ENCODE measurements at regions not wholly inside any gene's neighbourhood (a gene's known extent, or its start where the extent isn't known, plus 50 kb on each side); places are given as distances from the start of the nearest gene placed in this dataset.
A peak's percentile ranks its signal among the peaks of the same experiment; 100 is the strongest.

DNA sequence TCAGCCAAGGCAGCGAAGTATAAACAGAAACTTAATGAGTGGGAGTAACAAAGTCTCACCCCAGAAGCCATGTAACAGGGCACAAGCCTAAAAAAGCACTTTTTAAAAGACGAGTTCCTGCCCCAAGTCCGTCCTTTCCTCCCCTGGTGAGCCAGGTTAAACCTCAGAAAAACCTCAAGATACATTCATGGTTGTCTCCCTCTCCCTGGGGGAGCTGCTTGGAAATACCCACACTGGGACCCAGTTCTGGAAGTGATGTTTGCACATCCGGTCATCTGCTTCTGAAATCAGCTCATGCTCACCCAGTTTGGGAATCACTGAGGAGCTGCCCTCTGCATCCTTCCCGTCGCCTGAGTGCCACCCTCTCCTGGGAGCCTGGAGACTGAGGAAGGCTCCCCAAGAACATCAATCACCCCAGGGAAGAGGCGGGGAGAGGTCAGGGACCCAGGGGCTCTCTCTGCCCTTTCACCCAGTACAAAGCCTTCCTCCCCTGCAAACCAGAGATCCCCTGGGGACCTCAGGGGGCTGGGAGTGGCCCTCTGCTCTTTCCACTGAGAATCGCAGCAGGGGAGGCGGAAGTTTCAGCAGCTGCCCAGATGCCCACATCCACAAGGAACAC lies 150.6 kb upstream of the AGAP1 start:
- no peak overlapping the region for H3K4me3 ChIP-seq (ENCODE audit: low read depth, low read length)
- TF ChIP-seq, protein P1, sequence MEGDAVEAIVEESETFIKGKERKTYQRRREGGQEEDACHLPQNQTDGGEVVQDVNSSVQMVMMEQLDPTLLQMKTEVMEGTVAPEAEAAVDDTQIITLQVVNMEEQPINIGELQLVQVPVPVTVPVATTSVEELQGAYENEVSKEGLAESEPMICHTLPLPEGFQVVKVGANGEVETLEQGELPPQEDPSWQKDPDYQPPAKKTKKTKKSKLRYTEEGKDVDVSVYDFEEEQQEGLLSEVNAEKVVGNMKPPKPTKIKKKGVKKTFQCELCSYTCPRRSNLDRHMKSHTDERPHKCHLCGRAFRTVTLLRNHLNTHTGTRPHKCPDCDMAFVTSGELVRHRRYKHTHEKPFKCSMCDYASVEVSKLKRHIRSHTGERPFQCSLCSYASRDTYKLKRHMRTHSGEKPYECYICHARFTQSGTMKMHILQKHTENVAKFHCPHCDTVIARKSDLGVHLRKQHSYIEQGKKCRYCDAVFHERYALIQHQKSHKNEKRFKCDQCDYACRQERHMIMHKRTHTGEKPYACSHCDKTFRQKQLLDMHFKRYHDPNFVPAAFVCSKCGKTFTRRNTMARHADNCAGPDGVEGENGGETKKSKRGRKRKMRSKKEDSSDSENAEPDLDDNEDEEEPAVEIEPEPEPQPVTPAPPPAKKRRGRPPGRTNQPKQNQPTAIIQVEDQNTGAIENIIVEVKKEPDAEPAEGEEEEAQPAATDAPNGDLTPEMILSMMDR (IDR thresholded peaks at IDR 0.05; ENCODE audit: insufficient read depth, low read depth, low read length) = no peak
- DNase-seq (ENCODE audit: low read depth) = peak; percentile 9

GRCh38 chr2:235343869-235344268 lies 150.0 kb upstream of the AGAP1 start:
- DNase-seq (ENCODE audit: low read depth) = peak; percentile 61
- no peak overlapping the region for H3K4me3 ChIP-seq (ENCODE audit: low read depth, low read length)
- TF ChIP-seq, protein P1 (IDR thresholded peaks at IDR 0.05; ENCODE audit: insufficient read depth, low read depth, low read length) = no peak

DNA sequence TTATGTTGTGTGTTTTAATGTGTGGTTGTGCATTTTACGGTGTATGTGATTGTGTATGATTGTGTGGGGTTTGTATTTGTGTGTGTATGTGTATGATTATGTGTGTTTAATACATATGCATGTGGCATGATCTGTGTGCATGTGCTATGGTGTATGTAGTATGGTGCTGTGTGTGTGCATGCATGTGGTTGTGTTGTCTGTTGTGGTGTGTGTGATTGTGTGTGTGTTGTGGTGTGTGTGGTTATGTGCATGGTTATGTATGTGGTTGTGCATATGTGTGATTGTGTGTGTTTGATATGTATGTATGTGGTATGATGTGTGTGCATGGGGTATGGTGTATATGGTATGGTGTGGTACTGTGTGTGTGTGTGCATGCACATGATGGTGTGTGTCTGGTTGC lies 148.1 kb upstream of the AGAP1 start:
- no peak overlapping the region for H3K4me3 ChIP-seq (ENCODE audit: low read depth, low read length)
- DNase-seq (ENCODE audit: low read depth) = no peak
- TF ChIP-seq, protein P1 (IDR thresholded peaks at IDR 0.05; ENCODE audit: insufficient read depth, low read depth, low read length) = no peak

GRCh38 chr2:235347691-235348090 lies 146.2 kb upstream of the AGAP1 start:
- peak; percentile 64 for DNase-seq (ENCODE audit: low read depth)
- no peak overlapping the region for H3K4me3 ChIP-seq (ENCODE audit: low read depth, low read length)
- TF ChIP-seq, protein P1 (IDR thresholded peaks at IDR 0.05; ENCODE audit: insufficient read depth, low read depth, low read length) = no peak

DNA sequence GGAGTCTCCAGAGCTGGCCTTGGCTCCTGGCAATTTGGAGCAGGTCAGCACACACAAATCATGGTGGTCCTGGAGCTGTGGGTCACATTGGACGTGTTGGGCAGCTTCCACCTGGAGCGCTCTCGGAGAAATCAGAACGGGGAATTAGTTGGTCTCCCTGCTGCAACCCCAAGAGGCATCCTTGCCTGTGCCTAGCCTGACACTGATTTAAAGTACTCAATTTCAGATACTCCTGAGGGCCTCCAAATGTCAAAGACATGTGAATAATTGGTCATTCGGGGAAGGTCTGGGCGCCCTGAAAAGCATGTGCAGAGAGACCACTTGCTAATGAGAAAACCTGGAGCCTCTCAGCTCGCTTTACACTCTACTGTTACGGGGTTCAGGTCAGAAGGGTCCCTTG lies 145.5 kb upstream of the AGAP1 start:
- TF ChIP-seq, protein P1 (IDR thresholded peaks at IDR 0.05; ENCODE audit: insufficient read depth, low read depth, low read length) = no peak
- H3K4me3 ChIP-seq (ENCODE audit: low read depth, low read length) = no peak overlapping the region
- DNase-seq (ENCODE audit: low read depth) = no peak

GRCh38 chr2:235350234-235350633 lies 143.6 kb upstream of the AGAP1 start:
- DNase-seq (ENCODE audit: low read depth) = no peak
- TF ChIP-seq, protein P1 (IDR thresholded peaks at IDR 0.05; ENCODE audit: insufficient read depth, low read depth, low read length) = no peak
- H3K4me3 ChIP-seq (ENCODE audit: low read depth, low read length) = no peak overlapping the region

DNA sequence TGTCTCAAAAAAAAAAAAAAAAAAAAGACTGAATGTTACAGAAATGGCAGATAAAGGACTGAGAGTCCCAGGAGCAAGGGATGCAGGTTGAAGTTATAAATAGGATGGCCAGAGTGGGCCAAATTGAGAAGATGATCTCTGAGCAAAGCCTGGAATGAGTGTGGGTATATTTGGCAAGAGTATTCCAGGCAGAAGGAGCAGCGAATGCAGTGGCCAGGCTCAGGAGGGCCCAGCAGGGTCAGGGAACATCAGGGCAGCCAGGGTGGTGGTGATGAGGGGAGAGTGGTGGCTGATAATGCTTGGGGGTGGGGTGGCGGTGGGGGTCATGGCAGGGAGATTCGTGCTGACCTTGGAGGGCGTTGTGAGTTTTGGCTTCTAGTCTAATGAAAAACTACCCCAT lies 141.3 kb upstream of the AGAP1 start:
- TF ChIP-seq, protein P1 (IDR thresholded peaks at IDR 0.05; ENCODE audit: insufficient read depth, low read depth, low read length) = no peak
- DNase-seq (ENCODE audit: low read depth) = no peak

More for the DNA sequence above, 141.3 kb upstream of the AGAP1 start:
- no peak overlapping the region for H3K4me3 ChIP-seq (ENCODE audit: low read depth, low read length)
